ENCODE measurements at regions not wholly inside any gene's neighbourhood (a gene's known extent, or its start where the extent isn't known, plus 50 kb on each side); places are given as distances from the start of the nearest gene placed in this dataset.

DNA sequence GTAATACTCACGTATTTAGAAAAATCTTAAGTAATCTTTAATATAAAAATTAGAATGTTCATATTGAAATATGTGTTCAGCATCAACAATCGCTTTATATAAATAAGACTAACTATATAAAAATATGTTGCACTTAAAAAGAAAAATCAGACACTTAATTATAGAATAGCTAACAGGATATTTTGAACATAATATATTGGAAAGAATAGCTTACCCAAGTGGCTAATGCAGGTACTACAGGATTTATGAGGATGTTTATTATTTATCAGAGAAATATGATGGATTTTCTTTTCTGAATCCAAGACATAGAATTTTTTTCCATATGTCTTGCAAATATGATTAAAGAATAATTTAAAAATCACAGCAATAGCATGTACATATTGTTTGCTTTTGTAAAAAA lies 567.9 kb upstream of the GBE1 start:
- TF ChIP-seq, protein P1, sequence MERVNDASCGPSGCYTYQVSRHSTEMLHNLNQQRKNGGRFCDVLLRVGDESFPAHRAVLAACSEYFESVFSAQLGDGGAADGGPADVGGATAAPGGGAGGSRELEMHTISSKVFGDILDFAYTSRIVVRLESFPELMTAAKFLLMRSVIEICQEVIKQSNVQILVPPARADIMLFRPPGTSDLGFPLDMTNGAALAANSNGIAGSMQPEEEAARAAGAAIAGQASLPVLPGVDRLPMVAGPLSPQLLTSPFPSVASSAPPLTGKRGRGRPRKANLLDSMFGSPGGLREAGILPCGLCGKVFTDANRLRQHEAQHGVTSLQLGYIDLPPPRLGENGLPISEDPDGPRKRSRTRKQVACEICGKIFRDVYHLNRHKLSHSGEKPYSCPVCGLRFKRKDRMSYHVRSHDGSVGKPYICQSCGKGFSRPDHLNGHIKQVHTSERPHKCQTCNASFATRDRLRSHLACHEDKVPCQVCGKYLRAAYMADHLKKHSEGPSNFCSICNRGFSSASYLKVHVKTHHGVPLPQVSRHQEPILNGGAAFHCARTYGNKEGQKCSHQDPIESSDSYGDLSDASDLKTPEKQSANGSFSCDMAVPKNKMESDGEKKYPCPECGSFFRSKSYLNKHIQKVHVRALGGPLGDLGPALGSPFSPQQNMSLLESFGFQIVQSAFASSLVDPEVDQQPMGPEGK (CRISPR knock-in tag; IDR thresholded peaks at IDR 0.05; ENCODE audit: borderline replicate concordance) = no peak
- TF ChIP-seq, protein P2, sequence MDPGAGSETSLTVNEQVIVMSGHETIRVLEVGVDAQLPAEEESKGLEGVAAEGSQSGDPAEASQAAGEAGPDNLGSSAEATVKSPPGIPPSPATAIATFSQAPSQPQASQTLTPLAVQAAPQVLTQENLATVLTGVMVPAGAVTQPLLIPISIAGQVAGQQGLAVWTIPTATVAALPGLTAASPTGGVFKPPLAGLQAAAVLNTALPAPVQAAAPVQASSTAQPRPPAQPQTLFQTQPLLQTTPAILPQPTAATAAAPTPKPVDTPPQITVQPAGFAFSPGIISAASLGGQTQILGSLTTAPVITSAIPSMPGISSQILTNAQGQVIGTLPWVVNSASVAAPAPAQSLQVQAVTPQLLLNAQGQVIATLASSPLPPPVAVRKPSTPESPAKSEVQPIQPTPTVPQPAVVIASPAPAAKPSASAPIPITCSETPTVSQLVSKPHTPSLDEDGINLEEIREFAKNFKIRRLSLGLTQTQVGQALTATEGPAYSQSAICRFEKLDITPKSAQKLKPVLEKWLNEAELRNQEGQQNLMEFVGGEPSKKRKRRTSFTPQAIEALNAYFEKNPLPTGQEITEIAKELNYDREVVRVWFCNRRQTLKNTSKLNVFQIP (CRISPR knock-in tag; IDR thresholded peaks at IDR 0.05; ENCODE audit: borderline replicate concordance, low read depth) = no peak
- TF ChIP-seq ZFP30 (CRISPR knock-in tag; IDR thresholded peaks at IDR 0.05) = no peak
- no peak for TF ChIP-seq OSR1 (CRISPR knock-in tag; IDR thresholded peaks at IDR 0.05)
- TF ChIP-seq GLIS3 (CRISPR knock-in tag; IDR thresholded peaks at IDR 0.05) = no peak
- no peak for TF ChIP-seq TCF4 (CRISPR knock-in tag; IDR thresholded peaks at IDR 0.05; ENCODE audit: borderline replicate concordance)
- no peak for TF ChIP-seq BACH2 (CRISPR knock-in tag; IDR thresholded peaks at IDR 0.05; ENCODE audit: borderline replicate concordance)
- TF ChIP-seq ESRRG (CRISPR knock-in tag; IDR thresholded peaks at IDR 0.05) = no peak
- no peak for TF ChIP-seq ARNTL (CRISPR knock-in tag; IDR thresholded peaks at IDR 0.05; ENCODE audit: borderline replicate concordance, low read depth)
- TF ChIP-seq ISL1 (CRISPR knock-in tag; IDR thresholded peaks at IDR 0.05) = no peak
- TF ChIP-seq, protein P3, sequence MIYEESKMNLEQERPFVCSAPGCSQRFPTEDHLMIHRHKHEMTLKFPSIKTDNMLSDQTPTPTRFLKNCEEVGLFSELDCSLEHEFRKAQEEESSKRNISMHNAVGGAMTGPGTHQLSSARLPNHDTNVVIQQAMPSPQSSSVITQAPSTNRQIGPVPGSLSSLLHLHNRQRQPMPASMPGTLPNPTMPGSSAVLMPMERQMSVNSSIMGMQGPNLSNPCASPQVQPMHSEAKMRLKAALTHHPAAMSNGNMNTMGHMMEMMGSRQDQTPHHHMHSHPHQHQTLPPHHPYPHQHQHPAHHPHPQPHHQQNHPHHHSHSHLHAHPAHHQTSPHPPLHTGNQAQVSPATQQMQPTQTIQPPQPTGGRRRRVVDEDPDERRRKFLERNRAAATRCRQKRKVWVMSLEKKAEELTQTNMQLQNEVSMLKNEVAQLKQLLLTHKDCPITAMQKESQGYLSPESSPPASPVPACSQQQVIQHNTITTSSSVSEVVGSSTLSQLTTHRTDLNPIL (CRISPR knock-in tag; IDR thresholded peaks at IDR 0.05; ENCODE audit: low read depth) = no peak
- no peak for TF ChIP-seq RARB (CRISPR knock-in tag; IDR thresholded peaks at IDR 0.05)
